NCI-H524 treated with DMSO at 0.1 percent for 48 hours (cell line): ENCODE measurements at regions not wholly inside any gene's neighbourhood (a gene's known extent, or its start where the extent isn't known, plus 50 kb on each side); places are given as distances from the start of the nearest gene placed in this dataset.
A peak's percentile ranks its signal among the peaks of the same experiment; 100 is the strongest.

Experiments used
- DNase-seq: peaks from one replicate; lab custom pipeline; 2025; lab: John Stamatoyannopoulos, UW

DNA sequence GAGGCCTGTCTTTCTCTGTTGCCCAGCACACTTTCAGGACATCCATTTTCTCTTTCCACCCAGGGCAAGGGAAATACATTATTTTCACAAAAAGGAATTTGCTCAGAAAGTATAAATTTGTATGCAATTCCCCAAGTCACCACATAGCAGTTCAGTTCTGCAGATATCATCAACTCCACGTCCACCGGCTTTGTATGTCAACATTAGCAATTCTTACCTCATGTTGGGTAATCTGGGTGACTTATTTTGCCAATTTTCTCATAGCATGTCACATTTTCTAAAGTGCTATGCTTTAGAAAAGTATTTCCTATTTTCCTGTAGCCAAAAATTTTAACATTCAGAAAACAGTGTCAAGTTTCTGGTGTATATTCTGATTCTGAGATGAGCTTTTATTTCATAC is 501.8 kb downstream of the EFNB2 start:
- no peak for DNase-seq

DNA sequence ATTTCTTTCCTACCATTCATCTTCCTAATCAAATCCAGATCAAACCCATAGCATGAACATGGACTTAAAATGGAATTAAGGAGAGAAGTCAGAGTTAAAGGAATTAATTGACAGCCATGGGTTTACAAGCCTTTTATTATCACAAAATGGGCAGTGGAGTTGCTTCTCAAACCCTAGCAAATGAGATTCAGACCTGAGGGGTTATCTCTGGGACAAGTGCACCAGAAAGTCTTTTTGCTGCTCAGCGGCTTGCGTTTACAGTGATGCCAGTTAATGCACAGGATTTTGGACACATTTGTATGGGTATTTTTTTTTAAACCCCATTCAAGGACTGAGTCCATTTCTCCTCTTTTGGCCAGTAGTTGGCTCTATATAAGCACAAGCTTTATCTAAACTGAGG is 503.0 kb downstream of the EFNB2 start:
- no peak for DNase-seq

DNA sequence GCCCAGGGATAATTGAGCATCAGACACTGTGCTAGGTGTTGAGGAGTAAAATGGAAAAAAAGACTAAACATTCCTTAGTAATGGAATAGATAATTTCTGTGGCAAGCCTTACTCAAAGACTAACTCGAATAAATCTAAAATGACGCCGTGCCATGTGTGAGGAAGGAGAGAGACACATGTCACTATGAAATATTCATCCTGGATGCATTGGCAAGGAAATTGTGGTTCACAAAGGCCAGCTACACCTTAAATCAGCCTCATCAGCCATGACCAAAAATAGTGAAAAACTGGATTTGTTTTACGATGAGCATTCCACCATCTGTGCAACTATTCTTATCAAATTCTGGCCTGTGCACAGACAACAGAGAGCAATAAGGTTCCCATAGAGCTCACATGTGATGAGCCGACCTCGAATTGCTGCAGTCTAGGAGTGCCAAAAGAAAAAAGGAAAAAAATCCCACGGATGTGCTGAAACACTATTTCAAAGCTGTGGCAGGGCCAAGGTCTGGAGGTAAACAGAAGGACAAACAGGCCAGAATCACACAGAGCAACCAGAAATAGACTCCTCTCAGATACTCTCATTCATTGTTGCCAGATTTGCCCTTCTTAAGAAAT is 505.7 kb downstream of the EFNB2 start:
- no peak for DNase-seq

DNA sequence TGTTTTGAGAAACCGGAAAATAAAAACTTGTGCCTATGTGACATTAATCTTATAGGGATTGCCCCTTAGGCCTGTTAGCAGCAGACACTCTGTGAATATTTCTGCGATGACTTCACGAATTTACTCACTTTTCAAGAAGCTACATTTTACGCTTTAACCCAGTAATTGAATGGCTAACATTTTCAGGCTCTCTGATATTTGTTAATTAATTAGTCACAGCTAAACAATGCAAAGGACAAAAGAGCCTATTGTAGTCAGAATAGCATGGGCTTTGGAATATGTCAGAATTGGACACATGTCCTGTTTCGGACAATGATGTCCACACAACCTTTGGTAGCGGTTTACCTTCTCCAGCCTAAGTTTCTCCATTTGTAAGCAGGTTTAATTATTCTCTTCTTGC is 506.6 kb downstream of the EFNB2 start:
- no peak for DNase-seq

DNA sequence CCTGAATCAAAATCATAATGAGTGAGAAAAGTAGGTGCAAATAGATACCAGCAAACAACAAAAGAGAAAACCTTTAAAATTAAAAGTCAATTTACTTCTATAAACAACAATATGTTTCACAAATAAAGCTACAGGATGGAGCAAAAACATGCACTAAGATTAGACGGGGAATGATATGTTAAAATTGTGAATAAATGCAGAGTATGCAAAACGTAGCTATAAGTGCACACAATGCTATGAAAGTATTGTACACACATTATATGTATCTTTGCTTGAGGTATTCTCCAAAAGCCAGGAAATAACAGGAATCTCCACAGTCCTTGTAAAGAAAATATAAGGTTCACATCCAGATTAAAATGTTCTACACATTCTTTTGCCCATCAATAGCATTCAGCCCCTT is 523.9 kb downstream of the EFNB2 start:
- no peak for DNase-seq

DNA sequence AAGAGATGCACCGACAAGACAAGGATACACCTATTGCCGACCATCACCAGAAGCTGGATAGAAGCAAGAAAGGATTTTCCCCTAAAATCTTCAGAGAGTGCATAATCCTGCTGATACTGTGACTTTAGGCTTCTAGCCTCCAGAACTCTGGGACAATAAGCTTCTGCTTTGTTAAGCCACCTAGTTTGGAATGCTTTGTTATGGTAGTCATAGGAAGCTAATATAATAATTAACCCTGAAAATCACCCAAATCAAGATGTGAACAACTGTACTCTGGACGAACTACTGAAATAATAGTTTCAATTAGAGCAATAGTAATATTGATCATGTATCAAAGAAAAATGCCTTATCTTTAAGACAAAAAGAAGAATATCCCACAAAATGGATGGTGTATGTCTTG is 524.6 kb downstream of the EFNB2 start:
- DNase-seq, result no peak

DNA sequence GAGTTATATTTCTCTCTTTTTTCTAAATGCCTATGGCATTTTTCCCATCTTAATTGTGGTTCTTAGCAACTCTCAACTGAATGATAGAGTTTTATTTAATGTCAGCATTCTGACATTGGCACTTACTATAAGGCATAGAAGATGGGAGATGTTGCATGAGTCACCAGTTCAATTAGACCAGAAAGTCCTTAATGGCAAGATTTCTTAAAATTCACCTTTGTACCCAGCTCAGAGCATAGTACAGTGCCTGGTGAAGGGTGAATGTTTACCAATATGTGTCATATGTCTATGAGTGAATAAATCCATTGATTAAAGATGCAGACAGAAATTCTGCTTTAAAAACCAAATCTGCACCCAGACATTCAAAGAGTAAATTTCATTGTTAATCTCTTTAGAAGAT is 526.9 kb downstream of the EFNB2 start:
- DNase-seq, result no peak

DNA sequence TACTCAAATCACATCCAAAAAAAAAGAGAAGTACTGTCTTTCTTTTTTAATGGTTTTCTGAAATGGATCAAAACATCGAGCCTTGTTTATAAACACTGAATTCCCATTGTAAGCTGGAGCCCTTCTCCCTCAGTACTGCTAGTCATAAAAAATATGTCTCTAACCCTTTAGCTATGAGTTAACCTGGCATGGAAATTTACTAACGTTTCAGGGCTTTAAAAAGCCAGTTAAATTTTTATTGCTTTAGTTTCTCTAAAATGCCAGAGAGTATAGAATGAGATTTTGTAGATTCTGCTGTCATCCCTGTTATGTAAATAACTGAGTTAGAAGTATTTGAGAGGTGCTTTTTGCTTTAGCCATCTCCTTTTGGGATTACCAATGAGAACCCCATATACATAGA is 528.3 kb downstream of the EFNB2 start:
- DNase-seq, result no peak

DNA sequence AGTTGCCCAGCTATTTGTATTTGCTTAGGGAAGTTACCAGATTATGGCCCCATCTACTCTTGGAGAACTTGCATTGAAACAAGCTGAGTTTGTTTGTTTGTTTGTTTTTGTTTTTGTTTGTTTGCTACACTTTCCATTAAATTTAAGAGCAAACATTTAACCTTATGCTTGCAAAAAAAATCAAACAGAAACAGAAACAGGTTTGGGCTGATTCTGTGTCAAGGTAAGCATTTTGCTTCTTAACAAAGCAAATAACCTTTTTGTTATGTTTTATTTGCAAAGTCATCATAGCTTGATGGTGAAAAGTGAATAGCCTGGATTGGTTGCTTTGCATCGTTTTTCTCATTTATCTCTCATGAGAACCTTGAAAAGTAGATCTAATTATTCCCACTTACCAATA is 531.8 kb downstream of the EFNB2 start:
- no peak for DNase-seq

DNA sequence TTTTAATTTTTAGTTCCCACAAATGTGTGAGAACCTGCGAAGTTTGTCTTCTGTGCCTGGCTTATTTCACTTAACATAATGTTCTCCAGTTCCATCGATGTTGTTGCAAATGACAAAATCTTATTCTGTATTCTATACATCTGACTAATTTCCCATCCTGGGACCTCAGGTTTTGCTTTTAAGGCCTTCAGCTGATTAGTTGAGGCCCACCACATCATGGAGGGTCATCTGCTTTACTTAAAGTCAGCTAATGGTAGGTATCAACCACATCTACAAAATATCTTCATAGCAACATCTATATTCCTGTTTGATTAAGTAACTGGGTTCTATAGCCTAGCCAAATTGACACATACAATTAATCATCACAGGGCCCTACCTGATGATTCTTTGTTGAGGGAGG is 534.0 kb downstream of the EFNB2 start:
- no peak for DNase-seq

DNA sequence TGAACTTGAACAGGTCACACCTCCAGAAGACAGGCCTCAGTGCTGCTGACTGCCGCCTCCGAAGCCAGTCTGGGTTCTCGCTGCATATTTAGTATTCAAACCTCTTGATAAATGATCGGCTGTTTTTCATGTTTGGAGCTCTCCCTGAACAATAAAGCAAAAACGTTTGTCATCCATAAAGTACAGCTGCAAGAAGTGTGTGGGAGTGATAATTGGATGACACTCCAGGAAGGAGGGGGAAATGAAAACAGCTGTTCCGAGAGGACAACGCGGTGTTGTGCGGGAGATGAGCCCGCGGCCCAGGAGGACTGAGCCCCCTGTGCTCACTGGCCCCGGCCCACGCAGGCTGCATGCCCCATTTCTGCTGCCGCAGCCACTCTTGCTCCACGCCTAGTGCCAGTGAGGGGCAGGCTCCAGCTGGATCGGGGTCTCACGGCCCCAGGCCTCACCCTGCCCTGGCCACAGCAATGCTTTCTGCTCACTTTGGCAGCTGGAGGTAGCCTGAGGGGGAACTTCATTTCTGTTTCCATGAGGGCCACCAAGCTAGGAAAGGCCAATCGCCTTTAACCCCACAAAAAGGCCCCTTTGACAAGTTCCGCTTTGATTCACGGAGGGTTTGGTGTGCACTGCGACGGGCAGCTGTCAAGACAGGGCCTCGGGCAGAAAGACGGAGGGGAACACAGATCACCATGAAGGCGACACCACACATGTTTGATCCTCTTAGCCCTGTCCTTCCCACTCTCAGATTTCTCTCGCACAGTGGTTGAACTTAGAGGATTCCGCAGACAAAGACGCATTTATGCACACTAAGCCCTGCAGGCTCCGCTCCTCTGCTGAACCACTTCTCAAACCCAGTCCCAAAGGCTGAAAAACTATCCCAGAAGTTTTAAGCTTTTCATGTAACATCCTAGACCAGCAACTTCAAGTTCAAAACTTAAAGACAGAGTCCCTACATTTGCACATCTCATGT is 537.6 kb downstream of the EFNB2 start:
- no peak for DNase-seq

DNA sequence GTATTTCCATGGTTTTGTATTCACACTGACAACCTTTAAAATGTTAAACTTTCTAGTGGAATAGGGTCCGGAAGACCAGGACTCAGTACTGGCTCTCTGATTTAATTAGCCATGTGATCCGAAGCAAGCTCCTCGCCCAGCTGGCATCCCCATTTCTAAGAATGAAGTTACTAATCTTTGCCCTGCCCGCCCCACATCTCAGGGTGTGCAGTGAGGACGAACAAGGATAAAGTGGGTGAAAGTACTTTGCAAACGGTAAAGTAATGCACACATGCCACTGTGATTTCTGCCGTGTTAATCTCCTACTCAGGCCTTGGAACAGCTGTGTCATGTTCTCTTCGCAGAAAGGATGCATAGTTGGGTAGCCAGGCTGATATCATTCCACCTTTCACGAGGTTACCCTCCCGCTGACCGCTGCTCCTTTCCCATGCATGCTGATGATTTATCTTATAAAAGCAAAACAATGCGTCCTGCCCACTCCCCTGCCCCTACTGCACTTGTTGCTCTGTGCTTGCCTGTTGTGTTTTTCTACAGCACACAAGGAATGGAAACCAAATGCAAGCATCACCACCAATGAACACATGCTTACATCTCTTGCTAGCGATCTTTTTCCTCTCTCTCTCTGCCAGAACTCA is 539.0 kb downstream of the EFNB2 start:
- peak; percentile 81 for DNase-seq

DNA sequence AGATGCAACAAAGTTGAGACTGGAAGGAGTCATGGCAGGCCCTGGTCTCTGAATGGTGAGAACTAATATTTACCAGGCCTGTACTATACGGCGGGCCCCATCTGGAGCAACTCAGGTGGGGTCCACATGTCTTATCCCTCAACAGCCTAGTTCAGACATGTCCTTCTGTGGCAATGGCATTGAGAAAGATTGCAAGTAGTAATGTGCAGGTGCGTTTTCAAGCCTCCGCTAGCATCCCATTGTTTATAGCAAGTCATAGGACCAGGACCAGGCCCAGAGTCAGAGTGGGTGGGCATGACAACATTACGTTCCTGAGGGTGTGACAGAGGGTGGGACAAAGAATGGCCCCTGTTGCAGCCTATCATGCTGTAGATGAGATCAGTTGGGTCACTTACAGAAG is 541.1 kb downstream of the EFNB2 start:
- DNase-seq, result no peak

DNA sequence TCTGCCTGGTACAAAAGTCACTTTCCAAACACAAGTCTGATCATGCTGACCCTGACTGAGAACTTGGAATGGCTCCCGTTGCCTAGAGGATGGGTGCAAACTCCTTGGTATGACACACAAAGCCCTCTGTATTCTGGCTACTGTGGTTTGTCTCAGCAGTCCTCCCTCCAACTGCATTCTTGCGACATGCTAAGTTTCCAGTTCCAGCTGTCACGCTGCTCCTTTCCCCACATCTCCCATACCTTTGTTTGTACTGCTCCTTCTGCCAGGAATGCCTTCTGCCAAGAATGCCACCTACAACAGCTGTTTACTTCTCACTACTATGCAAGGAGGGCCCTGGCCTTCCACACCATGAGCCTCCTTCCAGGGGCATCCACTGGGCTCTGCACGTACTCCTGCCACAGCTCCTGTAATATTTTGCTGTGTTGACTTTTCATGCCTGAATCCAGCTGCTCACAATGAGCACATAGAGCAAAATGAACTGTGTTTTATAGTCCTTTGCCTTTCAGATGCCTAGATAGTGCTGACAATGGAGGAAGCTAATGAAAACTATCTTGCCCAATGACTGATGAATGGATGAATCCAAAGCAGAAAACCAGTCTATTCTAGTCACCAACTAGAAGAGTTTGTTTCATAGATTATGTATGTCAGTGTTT is 543.7 kb downstream of the EFNB2 start:
- DNase-seq, result no peak

DNA sequence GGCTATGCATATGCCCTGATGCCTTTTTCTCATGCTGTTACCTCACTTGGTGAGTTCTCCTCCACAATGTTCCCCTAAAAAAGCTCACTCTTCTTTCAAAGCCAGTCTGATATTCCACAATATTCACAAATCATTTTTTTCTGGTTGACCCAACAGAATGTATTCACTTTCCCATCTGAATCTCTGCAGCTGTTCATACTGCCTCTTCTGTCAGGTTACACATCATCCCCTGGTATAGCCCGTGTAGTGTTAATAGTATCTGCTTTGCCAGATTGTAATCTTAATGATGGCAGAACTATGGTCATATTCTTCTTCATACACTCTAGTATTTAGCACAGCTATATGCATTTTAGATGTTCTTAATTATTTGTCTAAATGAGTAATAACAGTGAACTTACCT is 544.3 kb downstream of the EFNB2 start:
- no peak for DNase-seq

DNA sequence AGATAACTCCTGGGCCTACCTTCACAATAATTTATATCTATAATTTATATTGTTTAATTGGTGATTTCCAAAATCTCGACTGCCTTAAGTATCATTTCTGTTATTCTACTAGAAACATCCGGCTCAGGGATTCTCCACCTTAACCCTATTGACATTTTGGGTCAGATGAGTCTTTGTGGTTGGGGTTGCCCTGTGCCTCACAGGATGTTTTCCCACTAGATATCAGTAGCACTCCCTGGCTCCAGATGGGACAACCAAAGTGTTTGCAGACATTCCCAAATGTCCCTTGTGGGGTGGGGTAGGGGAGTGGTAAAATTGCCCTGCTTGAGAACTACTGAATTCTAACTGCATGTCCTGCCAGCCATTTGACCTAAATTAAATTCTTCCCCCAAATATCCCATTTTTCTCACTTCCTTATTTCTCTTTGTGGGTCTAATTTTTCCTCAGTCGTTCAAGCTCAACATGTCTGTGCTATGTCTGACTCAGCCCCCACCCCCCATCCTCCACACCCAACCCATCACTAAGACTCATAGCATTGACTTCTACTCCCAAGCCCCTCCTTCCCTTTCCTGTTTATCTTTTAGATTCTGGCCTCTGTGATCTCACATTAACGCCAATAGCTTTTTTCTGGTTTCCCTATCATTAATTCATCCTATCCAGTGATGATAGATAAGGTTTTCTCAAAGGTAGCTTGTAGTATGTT is 545.1 kb downstream of the EFNB2 start:
- no peak for DNase-seq

DNA sequence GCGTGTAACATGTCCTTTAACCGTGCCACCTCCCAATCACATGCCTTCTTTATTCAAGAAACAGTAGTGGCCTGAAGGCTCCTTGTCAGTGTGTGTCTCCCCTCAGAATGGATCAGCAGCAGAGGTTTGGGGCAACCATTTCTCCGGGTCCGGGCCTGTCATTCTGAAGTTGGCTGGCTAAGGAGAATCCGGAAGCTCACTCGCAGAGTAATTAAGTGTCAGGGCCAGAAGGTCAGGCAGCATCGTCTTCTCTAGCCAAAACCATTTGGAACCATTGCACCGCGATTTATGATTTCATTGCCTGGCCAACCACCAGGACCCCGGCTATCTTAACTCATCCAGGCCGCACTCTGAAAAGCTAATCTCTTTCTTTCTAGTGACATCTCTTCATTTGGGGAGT is 550.8 kb downstream of the EFNB2 start:
- DNase-seq, result no peak

DNA sequence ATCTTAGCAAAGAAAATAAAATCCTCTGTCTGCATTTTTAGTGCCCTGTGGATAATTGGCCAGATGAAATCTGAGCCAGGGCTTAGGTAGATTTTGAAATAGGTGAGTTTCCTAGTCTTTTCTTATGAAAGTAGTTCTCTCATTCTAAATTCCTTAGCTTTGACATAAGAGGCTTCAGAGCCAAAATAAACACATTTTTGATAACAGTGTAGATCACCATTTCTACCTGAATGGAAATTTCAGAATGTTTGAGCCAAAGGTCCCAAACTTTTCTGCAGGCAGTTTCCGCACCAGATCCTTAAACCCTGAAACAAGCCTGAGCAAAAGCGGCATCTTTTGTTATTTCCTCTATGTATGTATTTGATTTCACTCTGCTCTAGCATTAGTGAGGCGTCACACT is 551.2 kb downstream of the EFNB2 start:
- DNase-seq, result no peak

DNA sequence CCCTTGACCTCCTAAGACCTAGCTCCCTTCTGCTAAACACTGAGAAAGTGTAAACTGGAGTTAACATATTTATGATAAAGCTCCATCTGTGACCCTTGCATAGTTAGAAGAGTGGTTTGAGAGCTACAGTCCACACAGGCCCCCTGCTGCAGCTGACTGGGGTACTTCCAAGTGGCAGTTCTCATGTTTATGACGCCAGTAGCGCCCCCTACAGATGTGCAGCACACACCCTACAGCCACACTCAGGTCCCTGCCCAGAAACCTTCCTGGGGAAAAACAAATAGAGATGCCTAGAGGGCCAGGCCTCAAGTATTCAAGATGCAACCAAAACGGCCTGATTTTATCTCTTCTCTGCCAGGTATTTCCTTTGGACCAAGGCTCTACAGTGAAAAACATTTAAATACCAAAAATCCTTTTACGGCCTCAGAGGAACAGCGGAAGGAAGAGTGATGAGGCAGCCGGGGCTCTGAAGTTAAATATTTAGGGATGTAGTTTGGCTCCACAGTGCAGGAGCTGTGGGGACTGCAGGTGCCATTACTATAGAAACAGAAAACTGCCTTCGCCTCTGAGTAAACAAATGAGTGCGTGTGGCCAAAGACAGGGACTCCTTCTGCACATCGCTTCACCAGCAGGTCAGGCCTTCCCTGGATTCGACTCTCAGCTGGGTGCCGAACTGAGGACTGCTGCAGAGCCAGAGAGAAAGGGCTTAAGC is 553.1 kb downstream of the EFNB2 start:
- no peak for DNase-seq

DNA sequence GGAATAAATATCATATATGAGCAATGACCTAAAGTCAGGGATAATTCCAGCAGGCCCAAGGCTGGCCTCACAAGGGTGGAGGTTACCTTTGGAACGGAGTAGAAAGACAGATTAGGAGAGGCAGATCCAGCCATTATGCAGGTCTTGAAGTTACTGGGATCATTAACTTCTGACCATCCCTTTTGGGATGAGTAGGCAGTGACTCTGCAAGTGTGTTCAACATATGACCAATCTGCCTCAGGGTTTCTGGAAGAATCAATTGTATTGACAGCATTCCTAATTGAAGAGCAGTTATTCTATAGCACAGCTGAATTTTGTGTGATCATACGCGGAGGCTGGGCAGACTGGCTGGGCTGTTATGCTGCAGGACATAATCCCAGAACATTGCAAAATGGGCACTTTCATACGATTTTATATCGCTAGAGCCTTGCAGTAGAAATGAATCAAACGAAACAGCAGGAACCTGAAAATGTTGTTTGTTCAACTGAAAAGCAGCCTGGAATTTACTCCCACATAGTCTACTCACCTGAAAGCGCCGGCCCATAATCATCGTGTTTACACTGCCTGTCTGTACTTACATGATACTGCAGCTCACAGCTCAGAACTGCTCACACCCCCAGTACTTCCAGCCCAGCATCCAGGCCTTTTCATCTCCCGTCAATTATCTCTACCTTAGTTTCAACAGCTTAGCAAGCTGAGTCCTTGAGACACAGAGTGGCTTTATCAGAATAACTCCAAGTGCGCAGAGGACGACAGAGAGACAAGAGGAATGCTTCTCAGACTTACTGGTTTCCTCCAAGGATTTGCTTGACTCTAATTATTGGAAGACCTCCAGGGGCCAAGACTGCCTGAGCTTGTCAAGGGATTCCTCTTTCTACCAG is 556.1 kb downstream of the EFNB2 start:
- DNase-seq, result no peak
